NCI-H2029 treated with DMSO at 0.1 percent for 48 hours (cell line): ENCODE measurements at regions not wholly inside any gene's neighbourhood (a gene's known extent, or its start where the extent isn't known, plus 50 kb on each side); places are given as distances from the start of the nearest gene placed in this dataset.
"Not testable (repeated sequence)": the region's sequence is repeated elsewhere in the genome, so short reads cannot be mapped to it uniquely, and the experiment has no call there.

Source experiments
- DNase-seq: peaks from one replicate; lab custom pipeline; 2025; lab: John Stamatoyannopoulos, UW

- no peak for DNase-seq
Observed at GRCh38 chr10:22875581-22875980, 52.3 kb upstream of the ARMC3 start.

GRCh38 chr10:22874189-22874854 lies 53.5 kb upstream of the ARMC3 start:
- DNase-seq: peak; percentile 15

- no peak for DNase-seq
Observed at GRCh38 chr10:22856444-22857074, 71.3 kb upstream of the ARMC3 start.

GRCh38 chr10:22854935-22855421 lies 72.9 kb upstream of the ARMC3 start:
- DNase-seq: no peak

- no peak for DNase-seq
Observed at GRCh38 chr10:22853906-22854447, 73.9 kb upstream of the ARMC3 start.

GRCh38 chr10:22852712-22853353 lies 75.0 kb upstream of the ARMC3 start:
- DNase-seq: no peak

GRCh38 chr10:22851865-22852239 lies 76.0 kb upstream of the ARMC3 start:
- DNase-seq: no peak

- DNase-seq: no peak
Observed at GRCh38 chr10:22850541-22850940, 77.3 kb upstream of the ARMC3 start.

GRCh38 chr10:22849077-22849805 lies 78.6 kb upstream of the ARMC3 start:
- DNase-seq: no peak

- no peak for DNase-seq
Observed at GRCh38 chr10:22848509-22848908, 79.3 kb upstream of the ARMC3 start.

GRCh38 chr10:22846294-22846693 lies 81.6 kb upstream of the ARMC3 start:
- DNase-seq: no peak

- DNase-seq: no peak
Observed at GRCh38 chr10:22839639-22840038, 88.2 kb upstream of the ARMC3 start.

- no peak for DNase-seq
Observed at GRCh38 chr10:22837771-22838170, 90.1 kb upstream of the ARMC3 start.

- no peak for DNase-seq
Observed at GRCh38 chr10:22837351-22837750, 90.5 kb upstream of the ARMC3 start.

- DNase-seq: no peak
Observed at GRCh38 chr10:22834471-22834870, 93.4 kb upstream of the ARMC3 start.

GRCh38 chr10:22833781-22834180 lies 94.1 kb upstream of the ARMC3 start:
- DNase-seq: no peak

- no peak for DNase-seq
Observed at GRCh38 chr10:22833353-22833752, 94.5 kb upstream of the ARMC3 start.

- no peak for DNase-seq
Observed at GRCh38 chr10:22832851-22833250, 95.0 kb upstream of the ARMC3 start.

GRCh38 chr10:22832066-22832602 lies 95.7 kb upstream of the ARMC3 start:
- no peak for DNase-seq

- DNase-seq: no peak
Observed at GRCh38 chr10:22831586-22831985, 96.3 kb upstream of the ARMC3 start.

- not testable (repeated sequence) for DNase-seq
Observed at GRCh38 chr10:22828712-22829111, 99.1 kb upstream of the ARMC3 start.

- no peak for DNase-seq
Observed at GRCh38 chr10:22825841-22826240, 102.0 kb upstream of the ARMC3 start.
